Astrocyte of the spinal cord (primary cell): ENCODE measurements at regions not wholly inside any gene's neighbourhood (a gene's known extent, or its start where the extent isn't known, plus 50 kb on each side); places are given as distances from the start of the nearest gene placed in this dataset.

ENCODE experiments used
- DNase-seq: peaks from one replicate; pipeline ENCODE4 v3.0.0; 2011; ENCODE audit warnings: low read depth, low spot score
- H3K4me3 ChIP-seq: 2 replicates; pipeline ENCODE4 v1.5.1; 2011; ENCODE audit warnings: low read depth, mild to moderate bottlenecking, low read length, moderate library complexity
- CTCF ChIP-seq: IDR thresholded peaks from 2 replicates; pipeline ENCODE4 v1.5.1; 2012; ENCODE audit warnings: low read depth, mild to moderate bottlenecking, low read length, inconsistent platforms
- in situ Hi-C: cut with HindIII; loops from 2 replicates; pipeline ENCODE4 v1.10.0; 2017; ENCODE audit warnings: low sequenced_read_pairs

- no peak for TF ChIP-seq CTCF
- H3K4me3 ChIP-seq = no peak overlapping the region
- in situ Hi-C loops = no loop called here
- DNase-seq = no peak
These were observed 64.7 kb downstream of the NDUFS5 start for GRCh38 chr1:39090757-39091380.

- no peak overlapping the region for H3K4me3 ChIP-seq
- in situ Hi-C loops = no loop called here
- peak; percentile 85 for TF ChIP-seq CTCF
- peak; percentile 83 for DNase-seq
These were observed 65.9 kb downstream of the NDUFS5 start for GRCh38 chr1:39091845-39092645.

GRCh38 chr1:39094685-39095084, 68.5 kb downstream of the NDUFS5 start:
- no peak overlapping the region for H3K4me3 ChIP-seq
- in situ Hi-C loops = no loop called here
- no peak for TF ChIP-seq CTCF
- no peak for DNase-seq

- DNase-seq = peak; percentile 91
- TF ChIP-seq CTCF = peak; percentile 76
- H3K4me3 ChIP-seq = no peak overlapping the region
- in situ Hi-C loops = no loop called here
These were observed 72.5 kb downstream of the NDUFS5 start for GRCh38 chr1:39098546-39099250.

GRCh38 chr1:39102537-39103327, 76.6 kb downstream of the NDUFS5 start:
- no peak overlapping the region for H3K4me3 ChIP-seq
- in situ Hi-C loops = no loop called here
- TF ChIP-seq CTCF = peak; percentile 62
- peak; percentile 84 for DNase-seq
